ENCODE measurements at regions not wholly inside any gene's neighbourhood (a gene's known extent, or its start where the extent isn't known, plus 50 kb on each side); places are given as distances from the start of the nearest gene placed in this dataset.
"Not testable (repeated sequence)": the region's sequence is repeated elsewhere in the genome, so short reads cannot be mapped to it uniquely, and the experiment has no call there.

DNA sequence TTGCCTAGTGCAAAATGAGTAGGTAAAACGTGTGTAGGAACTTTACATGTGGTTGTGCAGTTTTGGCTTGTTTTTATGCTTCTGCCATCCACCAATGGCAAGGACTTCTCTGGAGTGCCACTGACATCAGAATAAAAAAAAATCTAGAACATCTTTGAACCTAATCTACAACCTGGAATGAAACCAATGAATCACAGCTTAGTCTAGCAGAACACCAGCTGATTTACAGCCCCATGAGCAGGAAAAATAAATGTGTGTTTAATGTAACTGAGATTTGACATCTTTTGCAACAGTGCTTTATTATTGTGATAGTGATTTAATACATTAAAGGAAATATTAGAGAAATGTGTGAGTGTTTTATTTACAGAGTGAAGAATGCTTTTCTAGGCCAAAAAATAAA lies 995.1 kb downstream of the PCDH7 start:
- no peaks in the 10 kb centered on the region for H3K9me3 ChIP-seq (ENCODE audit: control insufficient read depth in 2 of 2, insufficient read depth in 1 of 2, low read depth in 1 of 2, low read length in 1 of 2)
- no peak overlapping the region for H3K4me3 ChIP-seq (ENCODE audit: low read depth in 1 of 2, low read length in 2 of 2)
- no peak overlapping the region for H3K27ac ChIP-seq (ENCODE audit: low read depth in 2 of 2, low read length in 1 of 2)
- no peaks in the 10 kb centered on the region for H3K27me3 ChIP-seq (ENCODE audit: control insufficient read depth in 1 of 2, insufficient read depth in 2 of 2, low read length in 2 of 2)
- no peaks in the 10 kb centered on the region for H3K4me1 ChIP-seq (ENCODE audit: control insufficient read depth in 2 of 2, insufficient read depth in 2 of 2, low read length in 1 of 2)
- H3K36me3 ChIP-seq (ENCODE audit: control insufficient read depth in 2 of 2, insufficient read depth in 2 of 2, low read length in 1 of 2) = no peaks in the 10 kb centered on the region
- 36 to 58% methylated on average over 1 of the region's 1 CpG for WGBS, 2 donors

DNA sequence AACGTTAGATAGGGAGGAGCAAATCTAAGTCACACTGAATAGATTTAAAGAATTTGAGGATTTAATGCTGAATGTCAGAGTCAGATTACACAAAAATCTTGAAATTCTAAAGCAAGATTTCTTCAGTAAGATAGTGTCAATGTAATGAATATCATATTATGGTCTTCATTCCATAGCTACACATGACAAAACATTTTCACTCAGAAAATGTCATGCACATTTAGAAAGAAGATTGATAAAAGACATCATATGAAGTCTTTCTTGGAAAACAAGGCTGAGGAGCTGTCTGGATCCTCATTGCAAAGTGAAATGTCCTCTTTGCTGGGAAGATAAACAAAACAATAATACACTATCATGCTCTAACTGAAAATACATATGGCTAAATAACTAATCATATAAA lies 1006.9 kb downstream of the PCDH7 start:
- Histone ChIP-seq H3K36me3 (ENCODE audit: control insufficient read depth in 2 of 2, insufficient read depth in 2 of 2, low read length in 1 of 2) (no peaks in the 10 kb centered on the region), H3K27ac (ENCODE audit: low read depth in 2 of 2, low read length in 1 of 2) (no peak overlapping the region), H3K4me3 (ENCODE audit: low read depth in 1 of 2, low read length in 2 of 2) (no peak overlapping the region), H3K27me3 (ENCODE audit: control insufficient read depth in 1 of 2, insufficient read depth in 2 of 2, low read length in 2 of 2) (no peaks in the 10 kb centered on the region), H3K4me1 (ENCODE audit: control insufficient read depth in 2 of 2, insufficient read depth in 2 of 2, low read length in 1 of 2) (no peaks in the 10 kb centered on the region), H3K9me3 (ENCODE audit: control insufficient read depth in 2 of 2, insufficient read depth in 1 of 2, low read depth in 1 of 2, low read length in 1 of 2) (no peaks in the 10 kb centered on the region)
- 25 to 27% methylated on average over 1 of the region's 1 CpG for WGBS, 2 donors

DNA sequence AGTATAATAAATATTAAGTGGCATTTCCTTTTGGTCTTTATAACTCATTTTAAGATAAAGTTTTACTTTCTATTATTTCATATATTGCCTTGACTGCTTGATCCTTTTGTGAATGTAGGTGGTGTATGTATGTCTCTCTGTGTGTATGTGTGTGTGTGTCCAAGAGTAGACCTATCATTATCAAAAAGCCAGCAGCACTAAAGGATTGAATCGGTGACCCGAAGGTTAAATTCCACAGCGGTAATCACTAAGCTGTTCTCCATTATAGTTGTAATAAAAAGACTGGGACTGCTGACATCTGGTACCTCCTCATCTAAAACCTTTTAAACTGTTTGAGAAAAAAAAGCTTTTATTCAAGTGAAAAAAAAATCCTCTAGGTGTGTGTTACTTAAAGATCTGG lies 1014.8 kb downstream of the PCDH7 start:
- H3K9me3 ChIP-seq (ENCODE audit: control insufficient read depth in 2 of 2, insufficient read depth in 1 of 2, low read depth in 1 of 2, low read length in 1 of 2) = no peaks in the 10 kb centered on the region
- H3K4me3 ChIP-seq (ENCODE audit: low read depth in 1 of 2, low read length in 2 of 2) = no peak overlapping the region
- no peak overlapping the region for H3K27ac ChIP-seq (ENCODE audit: low read depth in 2 of 2, low read length in 1 of 2)
- WGBS, 2 donors = 78 to 83% methylated on average over 3 of the region's 3 CpGs
- H3K36me3 ChIP-seq (ENCODE audit: control insufficient read depth in 2 of 2, insufficient read depth in 2 of 2, low read length in 1 of 2) = no peaks in the 10 kb centered on the region
- H3K4me1 ChIP-seq (ENCODE audit: control insufficient read depth in 2 of 2, insufficient read depth in 2 of 2, low read length in 1 of 2) = no peaks in the 10 kb centered on the region
- H3K27me3 ChIP-seq (ENCODE audit: control insufficient read depth in 1 of 2, insufficient read depth in 2 of 2, low read length in 2 of 2) = no peaks in the 10 kb centered on the region

DNA sequence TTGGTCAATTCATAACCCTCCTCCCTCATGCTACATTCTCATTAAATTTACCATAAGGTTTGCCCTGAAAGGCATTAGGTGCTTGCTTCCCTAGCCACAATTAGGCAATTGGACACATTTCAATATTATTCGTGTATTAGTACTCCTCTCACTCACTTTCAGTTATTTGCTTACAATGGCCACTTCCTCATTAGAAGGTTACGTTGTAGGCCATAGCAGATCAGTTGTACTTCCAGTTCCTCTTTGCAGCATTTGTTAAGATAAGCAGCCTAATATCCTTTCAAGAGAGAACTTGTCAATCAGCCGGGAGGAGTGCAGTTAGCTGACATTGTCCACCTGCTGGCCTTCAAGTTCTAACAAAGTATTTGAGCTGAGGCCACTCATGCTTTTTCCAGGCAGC lies 1017.2 kb downstream of the PCDH7 start:
- no peaks in the 10 kb centered on the region for H3K27me3 ChIP-seq (ENCODE audit: control insufficient read depth in 1 of 2, insufficient read depth in 2 of 2, low read length in 2 of 2)
- H3K4me3 ChIP-seq (ENCODE audit: low read depth in 1 of 2, low read length in 2 of 2) = no peak overlapping the region
- WGBS, 2 donors = 61 to 71% methylated on average over 3 of the region's 3 CpGs
- no peak overlapping the region for H3K27ac ChIP-seq (ENCODE audit: low read depth in 2 of 2, low read length in 1 of 2)
- H3K4me1 ChIP-seq (ENCODE audit: control insufficient read depth in 2 of 2, insufficient read depth in 2 of 2, low read length in 1 of 2) = no peaks in the 10 kb centered on the region
- H3K36me3 ChIP-seq (ENCODE audit: control insufficient read depth in 2 of 2, insufficient read depth in 2 of 2, low read length in 1 of 2) = no peaks in the 10 kb centered on the region
- no peaks in the 10 kb centered on the region for H3K9me3 ChIP-seq (ENCODE audit: control insufficient read depth in 2 of 2, insufficient read depth in 1 of 2, low read depth in 1 of 2, low read length in 1 of 2)

DNA sequence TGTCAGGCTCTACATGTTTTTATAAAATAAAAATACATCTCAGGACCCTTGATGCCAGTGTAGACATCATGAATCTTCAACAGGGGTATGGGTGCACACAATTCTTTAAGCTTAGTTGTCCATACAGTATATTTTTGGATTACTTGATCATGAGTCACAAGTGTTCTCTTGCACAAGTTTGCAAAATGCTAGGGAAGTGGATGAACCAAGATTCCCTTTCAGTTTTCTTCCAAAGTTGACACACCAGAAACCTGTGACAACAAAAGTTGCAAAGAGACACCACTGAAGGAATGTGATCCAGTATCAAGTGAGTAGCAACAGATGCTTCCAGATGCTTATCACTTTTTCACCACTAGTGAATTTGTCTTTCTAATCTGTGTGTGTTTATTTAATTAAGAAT lies 1021.2 kb downstream of the PCDH7 start:
- Histone ChIP-seq H3K36me3 (ENCODE audit: control insufficient read depth in 2 of 2, insufficient read depth in 2 of 2, low read length in 1 of 2) (no peaks in the 10 kb centered on the region), H3K9me3 (ENCODE audit: control insufficient read depth in 2 of 2, insufficient read depth in 1 of 2, low read depth in 1 of 2, low read length in 1 of 2) (no peaks in the 10 kb centered on the region), H3K27ac (ENCODE audit: low read depth in 2 of 2, low read length in 1 of 2) (no peak overlapping the region), H3K27me3 (ENCODE audit: control insufficient read depth in 1 of 2, insufficient read depth in 2 of 2, low read length in 2 of 2) (no peaks in the 10 kb centered on the region), H3K4me3 (ENCODE audit: low read depth in 1 of 2, low read length in 2 of 2) (no peak overlapping the region), H3K4me1 (ENCODE audit: control insufficient read depth in 2 of 2, insufficient read depth in 2 of 2, low read length in 1 of 2) (no peaks in the 10 kb centered on the region)

DNA sequence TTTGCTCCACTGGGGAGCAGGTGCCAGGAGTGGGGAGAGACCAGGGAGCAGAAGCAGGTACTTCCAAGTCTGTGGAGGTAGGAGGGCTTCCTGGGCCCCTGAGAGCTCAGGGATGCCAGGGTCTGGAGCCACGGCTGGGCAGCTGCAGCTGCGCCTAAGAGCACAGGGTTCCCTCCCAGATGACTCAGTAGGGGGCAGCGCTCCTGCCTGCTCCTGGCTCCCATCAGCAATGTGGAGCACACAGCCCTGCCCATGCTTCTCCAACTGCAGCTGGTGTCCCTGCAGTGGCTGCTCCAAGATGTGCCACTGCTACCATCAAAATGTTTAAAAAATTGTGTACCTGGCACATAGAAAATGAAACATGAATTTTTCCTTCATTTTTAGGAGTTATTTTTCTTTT lies 1028.2 kb downstream of the PCDH7 start:
- Histone ChIP-seq H3K27me3 (ENCODE audit: control insufficient read depth in 1 of 2, insufficient read depth in 2 of 2, low read length in 2 of 2) (no peaks in the 10 kb centered on the region), H3K27ac (ENCODE audit: low read depth in 2 of 2, low read length in 1 of 2) (no peak overlapping the region), H3K4me3 (ENCODE audit: low read depth in 1 of 2, low read length in 2 of 2) (no peak overlapping the region), H3K4me1 (ENCODE audit: control insufficient read depth in 2 of 2, insufficient read depth in 2 of 2, low read length in 1 of 2) (no peaks in the 10 kb centered on the region), H3K36me3 (ENCODE audit: control insufficient read depth in 2 of 2, insufficient read depth in 2 of 2, low read length in 1 of 2) (no peaks in the 10 kb centered on the region), H3K9me3 (ENCODE audit: control insufficient read depth in 2 of 2, insufficient read depth in 1 of 2, low read depth in 1 of 2, low read length in 1 of 2) (no peaks in the 10 kb centered on the region)
- 88 to 93% methylated on average over 3 of the region's 3 CpGs for WGBS, 2 donors

DNA sequence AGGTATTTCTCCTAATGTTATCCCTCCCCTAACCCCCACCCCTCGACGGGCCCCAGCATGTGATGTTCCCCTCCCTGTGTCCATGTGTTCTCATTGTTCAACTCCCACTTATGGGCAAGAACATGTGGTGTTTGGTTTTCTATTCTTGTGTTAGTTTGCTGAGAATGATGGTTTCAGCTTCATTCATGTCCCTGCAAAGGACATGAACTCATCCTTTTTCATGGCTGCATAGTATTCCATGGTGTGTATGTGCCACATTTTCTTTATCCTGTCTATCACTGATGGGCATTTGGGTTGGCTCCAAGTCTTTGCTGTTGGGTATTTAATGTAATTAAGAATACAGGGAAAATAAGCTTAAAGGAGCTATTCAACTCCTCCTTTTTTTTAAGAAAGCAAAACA lies 1030.4 kb downstream of the PCDH7 start:
- H3K4me3 ChIP-seq (ENCODE audit: low read depth in 1 of 2, low read length in 2 of 2); H3K27me3 ChIP-seq (ENCODE audit: control insufficient read depth in 1 of 2, insufficient read depth in 2 of 2, low read length in 2 of 2); H3K27ac ChIP-seq (ENCODE audit: low read depth in 2 of 2, low read length in 1 of 2); H3K4me1 ChIP-seq (ENCODE audit: control insufficient read depth in 2 of 2, insufficient read depth in 2 of 2, low read length in 1 of 2); H3K36me3 ChIP-seq (ENCODE audit: control insufficient read depth in 2 of 2, insufficient read depth in 2 of 2, low read length in 1 of 2); H3K9me3 ChIP-seq (ENCODE audit: control insufficient read depth in 2 of 2, insufficient read depth in 1 of 2, low read depth in 1 of 2, low read length in 1 of 2): not testable (repeated sequence)
- WGBS, 2 donors = 94% methylated on average over 2 of the region's 2 CpGs

DNA sequence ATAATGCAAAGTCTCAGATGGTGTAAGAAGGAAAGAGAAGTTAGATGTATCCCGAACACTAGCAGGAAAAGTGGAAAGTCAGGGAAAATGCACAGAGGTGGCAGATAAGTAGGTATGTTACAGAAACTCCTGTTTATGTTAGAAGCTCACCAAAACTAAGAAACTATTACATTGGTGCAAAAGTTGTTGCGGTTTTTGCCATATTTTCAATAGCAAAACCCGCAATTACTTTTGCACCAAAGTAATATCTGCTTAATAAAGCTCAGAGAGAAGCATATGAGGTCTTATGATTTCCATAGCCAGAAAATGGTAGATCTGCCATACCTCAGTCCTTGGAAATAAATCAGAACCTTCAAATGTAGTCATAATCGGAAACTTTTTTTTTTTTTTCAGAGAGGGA lies 1035.6 kb downstream of the PCDH7 start:
- Histone ChIP-seq H3K36me3 (ENCODE audit: control insufficient read depth in 2 of 2, insufficient read depth in 2 of 2, low read length in 1 of 2) (no peaks in the 10 kb centered on the region), H3K4me3 (ENCODE audit: low read depth in 1 of 2, low read length in 2 of 2) (no peak overlapping the region), H3K9me3 (ENCODE audit: control insufficient read depth in 2 of 2, insufficient read depth in 1 of 2, low read depth in 1 of 2, low read length in 1 of 2) (no peaks in the 10 kb centered on the region), H3K27me3 (ENCODE audit: control insufficient read depth in 1 of 2, insufficient read depth in 2 of 2, low read length in 2 of 2) (no peaks in the 10 kb centered on the region), H3K27ac (ENCODE audit: low read depth in 2 of 2, low read length in 1 of 2) (no peak overlapping the region), H3K4me1 (ENCODE audit: control insufficient read depth in 2 of 2, insufficient read depth in 2 of 2, low read length in 1 of 2) (no peaks in the 10 kb centered on the region)
- 62 to 75% methylated on average over 4 of the region's 4 CpGs for WGBS, 2 donors

DNA sequence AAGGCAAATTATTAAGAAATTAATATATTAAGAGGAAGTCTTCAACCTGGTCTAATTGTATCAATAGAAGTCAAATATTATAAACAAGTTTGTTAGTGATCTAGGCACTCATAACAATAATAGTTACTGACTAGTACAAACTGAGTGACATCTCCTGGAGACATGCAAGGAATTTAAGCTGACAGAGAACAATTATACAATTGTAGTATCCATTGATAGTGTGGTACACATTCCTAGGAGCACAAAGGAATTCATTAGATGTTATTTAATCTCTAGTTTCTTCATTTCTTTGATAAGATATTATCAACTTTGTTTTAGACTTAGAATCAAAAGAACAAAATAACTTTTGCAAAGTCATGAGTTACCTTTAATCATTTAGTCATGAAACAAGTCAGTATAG lies 1048.6 kb downstream of the PCDH7 start:
- Histone ChIP-seq H3K27ac (ENCODE audit: low read depth in 2 of 2, low read length in 1 of 2) (no peak overlapping the region), H3K36me3 (ENCODE audit: control insufficient read depth in 2 of 2, insufficient read depth in 2 of 2, low read length in 1 of 2) (no peaks in the 10 kb centered on the region), H3K4me3 (ENCODE audit: low read depth in 1 of 2, low read length in 2 of 2) (no peak overlapping the region), H3K27me3 (ENCODE audit: control insufficient read depth in 1 of 2, insufficient read depth in 2 of 2, low read length in 2 of 2) (no peaks in the 10 kb centered on the region), H3K4me1 (ENCODE audit: control insufficient read depth in 2 of 2, insufficient read depth in 2 of 2, low read length in 1 of 2) (no peaks in the 10 kb centered on the region), H3K9me3 (ENCODE audit: control insufficient read depth in 2 of 2, insufficient read depth in 1 of 2, low read depth in 1 of 2, low read length in 1 of 2) (no peaks in the 10 kb centered on the region)

DNA sequence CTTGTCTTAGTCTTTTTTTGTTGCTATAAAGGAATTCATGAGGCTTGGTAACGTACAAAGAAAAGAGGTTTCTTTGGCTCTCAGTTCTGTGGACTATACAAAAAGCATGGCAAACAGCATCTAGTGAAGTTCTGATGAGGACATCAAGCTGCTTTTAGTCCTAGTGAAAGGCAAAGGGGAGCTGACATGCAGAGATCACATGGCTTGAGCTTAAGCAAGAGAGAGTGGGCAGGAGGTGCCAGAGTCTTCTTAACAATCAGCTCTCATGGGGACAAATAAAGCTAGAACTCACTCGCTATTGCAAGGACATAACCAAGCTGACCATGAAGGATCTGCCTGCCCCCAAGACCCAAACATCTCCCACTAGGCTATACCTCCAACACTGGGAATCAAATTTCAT lies 1063.1 kb downstream of the PCDH7 start:
- H3K27ac ChIP-seq (ENCODE audit: low read depth in 2 of 2, low read length in 1 of 2) = no peak overlapping the region
- 85 to 88% methylated on average over 2 of the region's 2 CpGs for WGBS, 2 donors
- H3K9me3 ChIP-seq (ENCODE audit: control insufficient read depth in 2 of 2, insufficient read depth in 1 of 2, low read depth in 1 of 2, low read length in 1 of 2) = no peaks in the 10 kb centered on the region
- H3K36me3 ChIP-seq (ENCODE audit: control insufficient read depth in 2 of 2, insufficient read depth in 2 of 2, low read length in 1 of 2) = no peaks in the 10 kb centered on the region
- no peaks in the 10 kb centered on the region for H3K4me1 ChIP-seq (ENCODE audit: control insufficient read depth in 2 of 2, insufficient read depth in 2 of 2, low read length in 1 of 2)
- no peaks in the 10 kb centered on the region for H3K27me3 ChIP-seq (ENCODE audit: control insufficient read depth in 1 of 2, insufficient read depth in 2 of 2, low read length in 2 of 2)
- no peak overlapping the region for H3K4me3 ChIP-seq (ENCODE audit: low read depth in 1 of 2, low read length in 2 of 2)

Measured in esophagus (tissue), 2 donors.